T47D (cell line): ENCODE measurements at regions not wholly inside any gene's neighbourhood (a gene's known extent, or its start where the extent isn't known, plus 50 kb on each side); places are given as distances from the start of the nearest gene placed in this dataset.
"Not testable (repeated sequence)": the region's sequence is repeated elsewhere in the genome, so short reads cannot be mapped to it uniquely, and the experiment has no call there.

Source experiments
- DNase-seq, 2 experiments: peaks; one replicate each; pipeline versions ENCODE4 v3.0.0 to v3.0.0-alpha.2; 2011 to 2012; ENCODE audit warnings: low read depth in 1 of 2, low spot score in 1 of 2
- JUND ChIP-seq: IDR thresholded peaks from 2 replicates; pipeline ENCODE4 v1.6.1; 2012; ENCODE audit warnings: low read depth
- in situ Hi-C: cut with HindIII; loops from 2 replicates; pipeline ENCODE4 v1.10.0; 2016; ENCODE audit warnings: low sequenced_read_pairs, low pct_unique_long_range_greater_than_20kb

GRCh38 chr7:84911077-84911476, 275.8 kb downstream of the SEMA3D start:
- TF ChIP-seq JUND = no peak
- DNase-seq = no peak

GRCh38 chr7:84910322-84910721, 276.5 kb downstream of the SEMA3D start:
- in situ Hi-C loops, DNase-seq: not testable (repeated sequence)

More at GRCh38 chr7:84911077-84911476, 275.8 kb downstream of the SEMA3D start:
- in situ Hi-C loops = no loop called here

GRCh38 chr7:84908196-84908793, 278.6 kb downstream of the SEMA3D start:
- no peak for TF ChIP-seq JUND
- DNase-seq = no peak
- in situ Hi-C loops = no loop called here

GRCh38 chr7:84906889-84907288, 280.0 kb downstream of the SEMA3D start:
- in situ Hi-C loops = no loop called here
- DNase-seq = no peak
- no peak for TF ChIP-seq JUND

GRCh38 chr7:84904561-84904960, 282.3 kb downstream of the SEMA3D start:
- no peak for DNase-seq
- in situ Hi-C loops = no loop called here
- TF ChIP-seq JUND = no peak

- in situ Hi-C loops = no loop called here
- TF ChIP-seq JUND = no peak
- no peak for DNase-seq
Observed at GRCh38 chr7:84901366-84901765, 285.5 kb downstream of the SEMA3D start.

- no peak for TF ChIP-seq JUND
- in situ Hi-C loops = no loop called here
- no peak for DNase-seq
Observed at GRCh38 chr7:84900215-84900614, 286.6 kb downstream of the SEMA3D start.

- no peak for DNase-seq
- in situ Hi-C loops = no loop called here
- TF ChIP-seq JUND = no peak
Observed at GRCh38 chr7:84895563-84895962, 291.3 kb downstream of the SEMA3D start.

- in situ Hi-C loops, DNase-seq: not testable (repeated sequence)
Observed at GRCh38 chr7:84883570-84883969, 303.3 kb downstream of the SEMA3D start.

- in situ Hi-C loops = not testable (repeated sequence)
- DNase-seq = peak; percentile 28 to 80
Observed at GRCh38 chr7:84880326-84880997, 306.4 kb downstream of the SEMA3D start.

GRCh38 chr7:84879570-84880325, 307.1 kb downstream of the SEMA3D start:
- in situ Hi-C loops = no loop called here
- peak in 1 of 2 experiments; percentile 6 for DNase-seq
- no peak for TF ChIP-seq JUND

GRCh38 chr7:84877943-84878570, 308.8 kb downstream of the SEMA3D start:
- in situ Hi-C loops = no loop called here
- no peak for TF ChIP-seq JUND
- no peak for DNase-seq
